ENCODE measurements at regions not wholly inside any gene's neighbourhood (a gene's known extent, or its start where the extent isn't known, plus 50 kb on each side); places are given as distances from the start of the nearest gene placed in this dataset.

DNA sequence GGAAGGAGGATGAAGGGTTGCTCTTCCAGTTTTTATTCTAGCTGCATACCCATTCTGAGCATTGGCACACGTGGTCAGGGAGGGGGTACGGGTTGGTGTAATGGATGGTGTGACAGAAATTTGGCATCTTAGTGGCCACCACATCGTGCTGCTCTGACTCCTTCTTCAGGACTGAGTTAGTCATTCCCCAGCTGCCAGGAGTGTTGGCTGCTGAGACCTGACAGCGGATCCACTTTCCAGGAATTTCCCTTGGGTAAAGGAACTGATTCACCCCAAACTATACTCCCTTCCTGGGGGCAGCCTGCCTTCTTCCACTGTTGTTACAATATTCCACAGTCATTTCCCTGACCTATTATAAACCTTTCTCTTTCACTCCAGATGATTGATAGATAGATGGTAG, 595.5 kb upstream of the KLHL1 start:
- TF ChIP-seq, protein P1, sequence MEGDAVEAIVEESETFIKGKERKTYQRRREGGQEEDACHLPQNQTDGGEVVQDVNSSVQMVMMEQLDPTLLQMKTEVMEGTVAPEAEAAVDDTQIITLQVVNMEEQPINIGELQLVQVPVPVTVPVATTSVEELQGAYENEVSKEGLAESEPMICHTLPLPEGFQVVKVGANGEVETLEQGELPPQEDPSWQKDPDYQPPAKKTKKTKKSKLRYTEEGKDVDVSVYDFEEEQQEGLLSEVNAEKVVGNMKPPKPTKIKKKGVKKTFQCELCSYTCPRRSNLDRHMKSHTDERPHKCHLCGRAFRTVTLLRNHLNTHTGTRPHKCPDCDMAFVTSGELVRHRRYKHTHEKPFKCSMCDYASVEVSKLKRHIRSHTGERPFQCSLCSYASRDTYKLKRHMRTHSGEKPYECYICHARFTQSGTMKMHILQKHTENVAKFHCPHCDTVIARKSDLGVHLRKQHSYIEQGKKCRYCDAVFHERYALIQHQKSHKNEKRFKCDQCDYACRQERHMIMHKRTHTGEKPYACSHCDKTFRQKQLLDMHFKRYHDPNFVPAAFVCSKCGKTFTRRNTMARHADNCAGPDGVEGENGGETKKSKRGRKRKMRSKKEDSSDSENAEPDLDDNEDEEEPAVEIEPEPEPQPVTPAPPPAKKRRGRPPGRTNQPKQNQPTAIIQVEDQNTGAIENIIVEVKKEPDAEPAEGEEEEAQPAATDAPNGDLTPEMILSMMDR (IDR thresholded peaks at IDR 0.05; ENCODE audit: poor library complexity, severe bottlenecking), result no peak
- TF ChIP-seq RAD21 (conservative IDR thresholded peaks at IDR 0.05), result no peak
- no peak for TF ChIP-seq EP300 (conservative IDR thresholded peaks at IDR 0.05; ENCODE audit: poor library complexity, severe bottlenecking)
- no peak for TF ChIP-seq TAF1 (IDR thresholded peaks at IDR 0.05; ENCODE audit: low read depth)
- TF ChIP-seq MXI1 (conservative IDR thresholded peaks at IDR 0.05; ENCODE audit: poor library complexity, severe bottlenecking), result no peak
- no peak for TF ChIP-seq POLR2AphosphoS5 (IDR thresholded peaks at IDR 0.05)
- TF ChIP-seq, protein P2, sequence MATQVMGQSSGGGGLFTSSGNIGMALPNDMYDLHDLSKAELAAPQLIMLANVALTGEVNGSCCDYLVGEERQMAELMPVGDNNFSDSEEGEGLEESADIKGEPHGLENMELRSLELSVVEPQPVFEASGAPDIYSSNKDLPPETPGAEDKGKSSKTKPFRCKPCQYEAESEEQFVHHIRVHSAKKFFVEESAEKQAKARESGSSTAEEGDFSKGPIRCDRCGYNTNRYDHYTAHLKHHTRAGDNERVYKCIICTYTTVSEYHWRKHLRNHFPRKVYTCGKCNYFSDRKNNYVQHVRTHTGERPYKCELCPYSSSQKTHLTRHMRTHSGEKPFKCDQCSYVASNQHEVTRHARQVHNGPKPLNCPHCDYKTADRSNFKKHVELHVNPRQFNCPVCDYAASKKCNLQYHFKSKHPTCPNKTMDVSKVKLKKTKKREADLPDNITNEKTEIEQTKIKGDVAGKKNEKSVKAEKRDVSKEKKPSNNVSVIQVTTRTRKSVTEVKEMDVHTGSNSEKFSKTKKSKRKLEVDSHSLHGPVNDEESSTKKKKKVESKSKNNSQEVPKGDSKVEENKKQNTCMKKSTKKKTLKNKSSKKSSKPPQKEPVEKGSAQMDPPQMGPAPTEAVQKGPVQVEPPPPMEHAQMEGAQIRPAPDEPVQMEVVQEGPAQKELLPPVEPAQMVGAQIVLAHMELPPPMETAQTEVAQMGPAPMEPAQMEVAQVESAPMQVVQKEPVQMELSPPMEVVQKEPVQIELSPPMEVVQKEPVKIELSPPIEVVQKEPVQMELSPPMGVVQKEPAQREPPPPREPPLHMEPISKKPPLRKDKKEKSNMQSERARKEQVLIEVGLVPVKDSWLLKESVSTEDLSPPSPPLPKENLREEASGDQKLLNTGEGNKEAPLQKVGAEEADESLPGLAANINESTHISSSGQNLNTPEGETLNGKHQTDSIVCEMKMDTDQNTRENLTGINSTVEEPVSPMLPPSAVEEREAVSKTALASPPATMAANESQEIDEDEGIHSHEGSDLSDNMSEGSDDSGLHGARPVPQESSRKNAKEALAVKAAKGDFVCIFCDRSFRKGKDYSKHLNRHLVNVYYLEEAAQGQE (IDR thresholded peaks at IDR 0.05; ENCODE audit: borderline replicate concordance), result no peak
- TF ChIP-seq SMC3 (conservative IDR thresholded peaks at IDR 0.05; ENCODE audit: poor library complexity), result no peak
- Histone ChIP-seq H3K4me3 (ENCODE audit: low read length) (no peak overlapping the region), H2AFZ (ENCODE audit: low read depth, low read length) (no peak overlapping the region), H3K9ac (ENCODE audit: low read length) (no peak overlapping the region), H3K79me2 (replicated peaks; ENCODE audit: insufficient read depth, low read length) (no peaks in the 10 kb centered on the region), H3K27me3 (ENCODE audit: insufficient read depth, low read depth, low read length) (no peaks in the 10 kb centered on the region), H4K20me1 (ENCODE audit: insufficient read depth) (no peaks in the 10 kb centered on the region), H3K27ac (ENCODE audit: low read length) (no peak overlapping the region), H3K36me3 (ENCODE audit: insufficient read depth, low read length) (no peaks in the 10 kb centered on the region), H3K9me2 (ENCODE audit: insufficient read depth, low read length) (no peaks in the 10 kb centered on the region), H3K4me2 (ENCODE audit: low read length) (no peak overlapping the region), H3K9me3 (ENCODE audit: low read length) (no peaks in the 10 kb centered on the region), H3F3A (ENCODE audit: insufficient read depth, low read length, poor library complexity, severe bottlenecking) (no peaks in the 10 kb centered on the region)

DNA sequence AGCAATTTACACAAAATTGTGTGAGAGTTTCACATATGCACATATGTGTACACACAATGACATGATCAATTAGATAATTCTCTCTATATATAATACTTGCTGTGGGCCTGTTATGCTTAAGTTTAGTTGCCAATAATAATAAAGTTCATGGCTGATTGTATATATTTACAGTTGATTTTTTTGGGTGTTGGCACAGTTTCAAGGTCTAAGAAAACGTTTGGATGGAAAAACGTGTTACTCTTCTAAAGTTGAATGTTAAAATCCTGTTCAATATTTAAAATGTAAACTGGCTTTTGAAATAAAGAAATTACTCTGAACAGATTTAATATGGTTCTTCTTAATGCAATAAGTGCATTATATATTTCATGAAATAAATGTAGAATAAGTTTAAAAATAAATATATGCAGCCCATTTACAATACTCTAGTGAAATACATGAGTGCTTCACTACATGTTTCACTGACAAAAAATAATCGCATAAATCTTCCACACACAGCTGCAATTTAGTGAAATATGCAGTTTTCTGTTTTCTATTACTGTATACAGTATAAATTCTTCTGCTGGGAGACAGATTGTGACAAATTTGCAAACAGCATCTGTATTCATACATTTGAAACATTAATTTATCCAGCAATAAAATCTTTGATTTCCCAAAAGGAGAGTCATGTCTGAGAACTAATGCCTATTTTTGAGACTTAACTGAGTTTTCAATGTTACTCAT, 586.9 kb upstream of the KLHL1 start:
- no peaks in the 10 kb centered on the region for H3K9me2 ChIP-seq (ENCODE audit: insufficient read depth, low read length)
- no peak overlapping the region for H3K4me2 ChIP-seq (ENCODE audit: low read length)
- no peak overlapping the region for H3K27ac ChIP-seq (ENCODE audit: low read length)
- TF ChIP-seq EZH2 (IDR thresholded peaks at IDR 0.05; ENCODE audit: borderline replicate concordance, insufficient read depth, low read length, poor library complexity, severe bottlenecking) (no peak), SMC3 (conservative IDR thresholded peaks at IDR 0.05; ENCODE audit: poor library complexity) (no peak), POLR2AphosphoS5 (IDR thresholded peaks at IDR 0.05) (no peak), RAD21 (conservative IDR thresholded peaks at IDR 0.05) (no peak), EP300 (conservative IDR thresholded peaks at IDR 0.05; ENCODE audit: poor library complexity, severe bottlenecking) (no peak), TAF1 (IDR thresholded peaks at IDR 0.05; ENCODE audit: low read depth) (no peak), MXI1 (conservative IDR thresholded peaks at IDR 0.05; ENCODE audit: poor library complexity, severe bottlenecking) (no peak)
- TF ChIP-seq, protein P1 (IDR thresholded peaks at IDR 0.05; ENCODE audit: poor library complexity, severe bottlenecking), result no peak
- TF ChIP-seq, protein P2 (IDR thresholded peaks at IDR 0.05; ENCODE audit: borderline replicate concordance), result no peak
- H2AFZ ChIP-seq (ENCODE audit: low read depth, low read length), result no peak overlapping the region
- no peaks in the 10 kb centered on the region for H3K79me2 ChIP-seq (replicated peaks; ENCODE audit: insufficient read depth, low read length)
- no peaks in the 10 kb centered on the region for H3F3A ChIP-seq (ENCODE audit: insufficient read depth, low read length, poor library complexity, severe bottlenecking)
- no peak overlapping the region for H3K9ac ChIP-seq (ENCODE audit: low read length)
- H3K36me3 ChIP-seq (ENCODE audit: insufficient read depth, low read length), result no peaks in the 10 kb centered on the region
- no peaks in the 10 kb centered on the region for H3K9me3 ChIP-seq (ENCODE audit: low read length)
- H3K4me3 ChIP-seq (ENCODE audit: low read length), result no peak overlapping the region
- no peaks in the 10 kb centered on the region for H3K27me3 ChIP-seq (ENCODE audit: insufficient read depth, low read depth, low read length)
- H4K20me1 ChIP-seq (ENCODE audit: insufficient read depth), result no peaks in the 10 kb centered on the region

Data from neural cell (in vitro differentiated cells).